ENCODE measurements at regions not wholly inside any gene's neighbourhood (a gene's known extent, or its start where the extent isn't known, plus 50 kb on each side); places are given as distances from the start of the nearest gene placed in this dataset.

DNA sequence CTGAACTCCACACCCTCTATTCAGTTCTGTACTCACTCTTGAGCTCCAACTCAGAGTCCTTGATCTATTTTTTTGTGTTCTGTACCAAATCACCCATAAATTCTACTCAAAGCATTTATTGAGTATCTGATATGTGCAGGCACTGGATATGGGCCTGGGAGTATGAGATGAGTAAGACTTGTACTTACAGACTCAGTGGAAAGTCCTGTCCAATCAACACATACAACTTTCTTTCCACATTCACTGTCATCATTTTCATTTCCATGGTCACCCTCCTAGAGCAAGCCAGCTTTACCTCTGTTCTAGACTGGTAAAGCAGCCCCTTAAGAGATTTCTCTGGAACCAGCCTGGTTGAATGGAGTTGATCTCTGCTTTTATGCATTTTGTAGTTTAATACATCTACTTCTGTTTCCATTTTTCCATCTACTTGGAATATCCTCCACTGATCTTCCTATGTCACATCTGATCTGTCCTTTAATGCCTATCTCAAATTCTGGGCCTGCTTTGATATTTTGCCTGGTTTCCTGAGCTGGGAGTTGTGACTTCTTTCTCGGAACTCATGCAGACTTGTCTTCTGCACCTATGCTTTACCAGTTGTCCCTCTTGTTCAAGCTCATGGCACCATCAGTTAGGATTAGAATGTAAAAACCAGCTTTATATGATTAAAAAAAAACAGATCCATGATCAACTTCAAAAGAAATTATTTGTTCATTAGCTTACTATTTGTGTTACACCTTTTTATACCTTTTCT is 96.9 kb upstream of the GLS start:
- Histone ChIP-seq H3K4me1 (peaks cover 0 to 7% of the 10 kb centered on the region in 2 donors), H3K27me3 (no peaks in the 10 kb centered on the region), H3K4me3 (no peak overlapping the region), H3K27ac (no peak overlapping the region), H3K36me3 (no peaks in the 10 kb centered on the region), H3K9me3 (peaks cover 0 to 5% of the 10 kb centered on the region in 2 donors)
- TF ChIP-seq, protein P1, sequence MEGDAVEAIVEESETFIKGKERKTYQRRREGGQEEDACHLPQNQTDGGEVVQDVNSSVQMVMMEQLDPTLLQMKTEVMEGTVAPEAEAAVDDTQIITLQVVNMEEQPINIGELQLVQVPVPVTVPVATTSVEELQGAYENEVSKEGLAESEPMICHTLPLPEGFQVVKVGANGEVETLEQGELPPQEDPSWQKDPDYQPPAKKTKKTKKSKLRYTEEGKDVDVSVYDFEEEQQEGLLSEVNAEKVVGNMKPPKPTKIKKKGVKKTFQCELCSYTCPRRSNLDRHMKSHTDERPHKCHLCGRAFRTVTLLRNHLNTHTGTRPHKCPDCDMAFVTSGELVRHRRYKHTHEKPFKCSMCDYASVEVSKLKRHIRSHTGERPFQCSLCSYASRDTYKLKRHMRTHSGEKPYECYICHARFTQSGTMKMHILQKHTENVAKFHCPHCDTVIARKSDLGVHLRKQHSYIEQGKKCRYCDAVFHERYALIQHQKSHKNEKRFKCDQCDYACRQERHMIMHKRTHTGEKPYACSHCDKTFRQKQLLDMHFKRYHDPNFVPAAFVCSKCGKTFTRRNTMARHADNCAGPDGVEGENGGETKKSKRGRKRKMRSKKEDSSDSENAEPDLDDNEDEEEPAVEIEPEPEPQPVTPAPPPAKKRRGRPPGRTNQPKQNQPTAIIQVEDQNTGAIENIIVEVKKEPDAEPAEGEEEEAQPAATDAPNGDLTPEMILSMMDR (IDR thresholded peaks at IDR 0.05), result no peak
- intact Hi-C loops (cut with DNase I), result loop anchor here in 1 of 2 donors (10.0 kb wide), 1 partner anchor 251 kb away; no protein-coding TSS in a partner anchor
- no peak for DNase-seq
- ATAC-seq, result no peak

DNA sequence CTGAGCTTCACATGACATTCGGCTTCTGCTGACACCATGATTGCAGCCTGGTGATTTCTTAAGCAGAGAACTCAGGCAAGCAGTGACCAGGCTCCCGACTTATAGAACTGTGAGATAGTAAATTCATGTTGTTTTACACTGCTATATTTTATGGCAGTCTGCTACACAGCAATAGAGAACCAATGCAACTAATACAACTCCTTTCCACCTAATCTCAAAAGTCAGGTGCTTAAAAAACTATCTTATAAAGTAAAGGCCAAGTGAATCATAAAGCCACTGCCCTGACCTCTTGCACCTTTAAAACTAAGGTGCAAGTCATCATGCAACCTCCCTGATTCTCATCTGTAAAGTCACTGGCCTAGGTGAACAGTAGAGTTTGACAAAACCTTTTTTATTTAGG is 95.3 kb upstream of the GLS start:
- TF ChIP-seq, protein P1 (IDR thresholded peaks at IDR 0.05), result no peak
- Histone ChIP-seq H3K27me3 (no peaks in the 10 kb centered on the region), H3K27ac (no peak overlapping the region), H3K4me1 (peaks cover 3 to 7% of the 10 kb centered on the region in 2 donors), H3K4me3 (no peak overlapping the region), H3K36me3 (no peaks in the 10 kb centered on the region), H3K9me3 (peaks cover 0 to 5% of the 10 kb centered on the region in 2 donors)
- ATAC-seq, result no peak
- no peak for DNase-seq
- intact Hi-C loops (cut with DNase I), result loop anchor here in 1 of 2 donors (10.0 kb wide), 1 partner anchor 249 kb away; no protein-coding TSS in a partner anchor

DNA sequence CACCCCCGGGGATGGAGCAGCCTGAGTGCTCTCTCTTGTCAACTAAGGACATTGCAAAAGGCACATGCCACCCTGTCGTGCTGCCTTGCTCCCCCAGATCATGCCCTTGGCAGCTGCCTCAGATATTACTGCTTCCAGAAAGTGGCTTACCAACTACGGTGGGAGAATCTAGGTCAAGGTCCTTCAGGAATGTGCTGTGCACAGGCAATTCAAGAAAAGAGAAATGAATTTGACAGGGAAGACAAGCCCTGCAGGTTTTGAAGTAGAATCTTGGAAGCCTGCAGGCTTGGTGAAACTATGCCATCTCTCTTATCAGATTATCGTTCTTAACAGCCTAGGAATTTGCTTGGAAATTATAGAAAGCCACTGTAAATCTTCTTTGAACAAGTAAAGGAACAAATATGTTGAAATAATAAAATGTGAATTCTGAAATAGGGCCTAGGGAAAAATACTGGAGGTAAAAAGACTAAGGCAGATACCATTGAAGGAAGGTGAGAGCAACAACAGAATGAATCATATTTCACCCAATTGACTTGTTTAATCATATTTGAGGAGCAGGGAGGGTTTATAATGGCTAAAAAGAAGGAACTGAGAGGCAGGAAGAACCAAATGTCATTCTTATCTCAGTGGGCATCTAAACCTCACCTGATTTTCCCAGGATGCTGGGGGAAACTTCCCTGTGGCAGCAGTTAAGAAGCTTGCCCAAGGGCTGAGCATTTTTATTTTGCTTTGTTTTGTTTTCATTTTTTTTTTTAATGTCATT is 94.0 kb upstream of the GLS start:
- ATAC-seq, result peak; percentile 86
- TF ChIP-seq, protein P1 (IDR thresholded peaks at IDR 0.05), result no peak
- DNase-seq, result peak in 2 of 4 donors; percentile 37 to 46
- Histone ChIP-seq H3K27me3 (no peaks in the 10 kb centered on the region), H3K36me3 (no peaks in the 10 kb centered on the region), H3K4me1 (peaks cover 7 to 16% of the 10 kb centered on the region in 2 donors), H3K9me3 (peaks cover 0 to 5% of the 10 kb centered on the region in 2 donors), H3K4me3 (no peak overlapping the region), H3K27ac (peak overlapping the region in 1 of 2 donors; percentile 55)
- intact Hi-C loops (cut with DNase I), result loop anchor here in 1 of 2 donors (10.0 kb wide), 1 partner anchor 248 kb away; no protein-coding TSS in a partner anchor

DNA sequence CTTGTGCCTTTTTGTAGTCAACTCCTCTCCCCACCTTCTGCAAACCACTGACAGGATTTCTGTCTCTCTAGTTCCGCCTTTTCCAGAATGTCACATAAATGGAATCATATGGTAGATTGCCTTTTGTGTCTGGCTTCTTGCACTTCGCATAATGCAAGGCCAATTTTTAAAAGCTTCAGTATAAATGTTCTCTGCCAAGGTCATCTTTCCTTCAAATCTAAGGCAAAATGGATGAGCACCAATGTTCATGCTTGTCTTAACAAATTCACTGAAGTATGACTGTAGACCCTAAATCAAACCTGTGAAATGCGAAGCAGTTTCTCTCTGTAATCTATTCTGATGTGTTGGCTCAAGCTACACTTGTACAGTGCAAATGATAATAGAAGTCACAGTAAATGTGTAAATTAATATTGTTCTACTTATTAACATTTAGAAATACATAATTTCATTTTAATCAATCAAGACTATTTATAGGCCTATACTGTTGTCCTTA is 92.8 kb upstream of the GLS start:
- Histone ChIP-seq H3K27ac (no peak overlapping the region), H3K4me1 (peaks cover 13 to 24% of the 10 kb centered on the region in 2 donors), H3K27me3 (no peaks in the 10 kb centered on the region), H3K9me3 (peaks cover 0 to 5% of the 10 kb centered on the region in 2 donors), H3K36me3 (no peaks in the 10 kb centered on the region), H3K4me3 (no peak overlapping the region)
- TF ChIP-seq, protein P1 (IDR thresholded peaks at IDR 0.05), result no peak
- no peak for ATAC-seq
- intact Hi-C loops (cut with DNase I), result loop anchor here in 1 of 2 donors (10.0 kb wide), 1 partner anchor 247 kb away; no protein-coding TSS in a partner anchor
- no peak for DNase-seq

Measured in left lung (tissue), 4 donors.